SK-N-SH treated with all-trans-retinoic acid at 6 μM for 48 hours (cell line): ENCODE measurements at regions not wholly inside any gene's neighbourhood (a gene's known extent, or its start where the extent isn't known, plus 50 kb on each side); places are given as distances from the start of the nearest gene placed in this dataset.

Source experiments
- ATAC-seq: fragments of 200-7000 bp; cut with Tn5 transposase; 3 replicates; pipeline ENCODE4 v1.9.1; 2020; ENCODE audit warnings: mild to moderate bottlenecking, moderate library complexity
- ARNTL ChIP-seq: fragments of 450-650 bp; formaldehyde crosslinking; IDR thresholded peaks from 2 replicates; pipeline ENCODE4 v1.5.0; 2020; ENCODE audit warnings: low read depth, mild to moderate bottlenecking, moderate library complexity, borderline replicate concordance
- BACH2 ChIP-seq: fragments of 250-450 bp; sonication (Bioruptor Pico); IDR thresholded peaks from 2 replicates; pipeline ENCODE4 v1.9.0; 2021; ENCODE audit warnings: mild to moderate bottlenecking, borderline replicate concordance
- CSDC2 ChIP-seq: fragments of 250-450 bp; sonication (Bioruptor Pico); IDR thresholded peaks from 2 replicates; pipeline ENCODE4 v1.5.0; 2020; ENCODE audit warnings: mild to moderate bottlenecking, moderate library complexity
- ESRRG ChIP-seq: fragments of 250-450 bp; sonication (Bioruptor Pico); IDR thresholded peaks from 2 replicates; pipeline ENCODE4 v1.6.1; 2021; ENCODE audit warnings: mild to moderate bottlenecking
- GLIS3 ChIP-seq: fragments of 250-450 bp; sonication (Bioruptor Pico); IDR thresholded peaks from 2 replicates; pipeline ENCODE4 v1.5.0; 2020; ENCODE audit warnings: mild to moderate bottlenecking, moderate library complexity
- ISL1 ChIP-seq: fragments of 250-450 bp; sonication (Bioruptor Pico); IDR thresholded peaks from 2 replicates; pipeline ENCODE4 v2.1.2; 2022; ENCODE audit warnings: mild to moderate bottlenecking, moderate library complexity
- PPARA ChIP-seq: fragments of 250-450 bp; sonication (Bioruptor Pico); IDR thresholded peaks from 2 replicates; pipeline ENCODE4 v1.5.0; 2020; ENCODE audit warnings: mild to moderate bottlenecking, borderline replicate concordance
- RARB ChIP-seq: fragments of 250-450 bp; sonication (Bioruptor Pico); IDR thresholded peaks from 2 replicates; pipeline ENCODE4 v1.8.0; 2021; ENCODE audit warnings: mild to moderate bottlenecking, moderate library complexity
- SNAI2 ChIP-seq: fragments of 250-450 bp; sonication (Bioruptor Pico); IDR thresholded peaks from 2 replicates; pipeline ENCODE4 v1.5.0; 2020; ENCODE audit warnings: mild to moderate bottlenecking, moderate library complexity
- TCF4 ChIP-seq: fragments of 250-450 bp; sonication (Bioruptor Pico); IDR thresholded peaks from 2 replicates; pipeline ENCODE4 v1.8.0; 2021; ENCODE audit warnings: mild to moderate bottlenecking, moderate library complexity, borderline replicate concordance
- TOX ChIP-seq: fragments of 250-450 bp; sonication (Bioruptor Pico); IDR thresholded peaks from 2 replicates; pipeline ENCODE4 v1.8.0; 2021; ENCODE audit warnings: mild to moderate bottlenecking, moderate library complexity, borderline replicate concordance
- ZFP30 ChIP-seq: fragments of 450-650 bp; formaldehyde crosslinking; IDR thresholded peaks from 2 replicates; pipeline ENCODE4 v1.5.0; 2022; ENCODE audit warnings: mild to moderate bottlenecking, moderate library complexity
- ZNF565 ChIP-seq: fragments of 450-650 bp; formaldehyde crosslinking; conservative IDR thresholded peaks from 2 replicates; pipeline ENCODE4 v1.5.0; 2020; ENCODE audit warnings: low read depth, mild to moderate bottlenecking, moderate library complexity
- ZNF70 ChIP-seq: fragments of 450-650 bp; formaldehyde crosslinking; IDR thresholded peaks from 2 replicates; pipeline ENCODE4 v1.5.0; 2020; ENCODE audit warnings: mild to moderate bottlenecking, moderate library complexity
- ZNF8 ChIP-seq: fragments of 450-650 bp; formaldehyde crosslinking; IDR thresholded peaks from 2 replicates; pipeline ENCODE4 v1.5.0; 2020; ENCODE audit warnings: mild to moderate bottlenecking, moderate library complexity
- TF ChIP-seq, protein P1 (sequence below): fragments of 250-450 bp; sonication (Bioruptor Pico); IDR thresholded peaks from 2 replicates; pipeline ENCODE4 v1.8.0; 2021; ENCODE audit warnings: low read depth, mild to moderate bottlenecking, moderate library complexity, borderline replicate concordance
- TF ChIP-seq, protein P2 (sequence below): fragments of 250-450 bp; sonication (Bioruptor Pico); IDR thresholded peaks from 2 replicates; pipeline ENCODE4 v1.5.0; 2020; ENCODE audit warnings: mild to moderate bottlenecking, moderate library complexity
- TF ChIP-seq, protein P3 (sequence below): fragments of 250-450 bp; sonication (Bioruptor Pico); IDR thresholded peaks from 2 replicates; pipeline ENCODE4 v1.8.0; 2020; ENCODE audit warnings: mild to moderate bottlenecking, moderate library complexity, borderline replicate concordance
- TF ChIP-seq, protein P4 (sequence below): fragments of 250-450 bp; sonication (Bioruptor Pico); IDR thresholded peaks from 2 replicates; pipeline ENCODE4 v1.5.1; 2020; ENCODE audit warnings: low read depth, mild to moderate bottlenecking, moderate library complexity

DNA sequence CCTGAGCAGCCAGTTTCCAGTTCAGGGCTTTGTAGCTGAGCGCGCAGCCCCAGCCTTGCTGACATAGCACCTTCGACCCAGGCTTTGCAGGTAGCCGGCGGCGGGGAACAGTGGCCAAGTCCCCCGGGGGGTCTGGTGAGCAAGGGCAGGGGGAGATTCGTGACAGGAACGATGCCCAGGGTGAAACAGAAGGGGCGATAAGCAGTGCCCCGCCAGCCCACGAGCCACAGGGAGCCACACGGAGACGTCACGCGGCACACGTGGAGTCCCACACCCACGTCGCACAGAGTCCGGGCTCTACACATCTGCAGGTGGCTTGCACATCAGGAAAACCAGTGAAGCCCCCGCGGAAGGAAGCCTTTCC lies 127.2 kb downstream of the SOX1 start:
- ATAC-seq = no peak
- TF ChIP-seq ZFP30 (CRISPR knock-in tag) = no peak
- TF ChIP-seq, protein P1, sequence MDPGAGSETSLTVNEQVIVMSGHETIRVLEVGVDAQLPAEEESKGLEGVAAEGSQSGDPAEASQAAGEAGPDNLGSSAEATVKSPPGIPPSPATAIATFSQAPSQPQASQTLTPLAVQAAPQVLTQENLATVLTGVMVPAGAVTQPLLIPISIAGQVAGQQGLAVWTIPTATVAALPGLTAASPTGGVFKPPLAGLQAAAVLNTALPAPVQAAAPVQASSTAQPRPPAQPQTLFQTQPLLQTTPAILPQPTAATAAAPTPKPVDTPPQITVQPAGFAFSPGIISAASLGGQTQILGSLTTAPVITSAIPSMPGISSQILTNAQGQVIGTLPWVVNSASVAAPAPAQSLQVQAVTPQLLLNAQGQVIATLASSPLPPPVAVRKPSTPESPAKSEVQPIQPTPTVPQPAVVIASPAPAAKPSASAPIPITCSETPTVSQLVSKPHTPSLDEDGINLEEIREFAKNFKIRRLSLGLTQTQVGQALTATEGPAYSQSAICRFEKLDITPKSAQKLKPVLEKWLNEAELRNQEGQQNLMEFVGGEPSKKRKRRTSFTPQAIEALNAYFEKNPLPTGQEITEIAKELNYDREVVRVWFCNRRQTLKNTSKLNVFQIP (CRISPR knock-in tag) = no peak
- no peak for TF ChIP-seq TCF4 (CRISPR knock-in tag)

DNA sequence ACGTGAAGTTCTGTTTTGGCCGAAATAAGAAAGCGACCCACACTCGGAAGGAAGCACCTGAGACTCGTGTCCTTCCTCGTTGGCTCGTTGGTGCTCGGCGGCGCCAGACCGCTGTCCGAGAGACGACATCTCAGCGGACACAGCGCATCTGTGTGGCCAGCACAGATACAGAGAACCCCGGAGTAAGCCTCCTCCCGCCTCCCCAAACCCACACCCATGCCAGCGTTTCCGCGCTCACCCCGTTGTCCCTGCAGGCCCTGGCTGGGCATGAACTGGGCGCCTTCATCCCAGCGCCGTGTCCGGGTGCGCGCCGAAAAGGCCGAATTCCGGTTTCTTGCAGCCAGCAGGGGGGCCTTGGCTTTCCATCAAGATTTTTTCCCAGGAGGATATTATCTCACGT lies 127.6 kb downstream of the SOX1 start:
- ATAC-seq = no peak

DNA sequence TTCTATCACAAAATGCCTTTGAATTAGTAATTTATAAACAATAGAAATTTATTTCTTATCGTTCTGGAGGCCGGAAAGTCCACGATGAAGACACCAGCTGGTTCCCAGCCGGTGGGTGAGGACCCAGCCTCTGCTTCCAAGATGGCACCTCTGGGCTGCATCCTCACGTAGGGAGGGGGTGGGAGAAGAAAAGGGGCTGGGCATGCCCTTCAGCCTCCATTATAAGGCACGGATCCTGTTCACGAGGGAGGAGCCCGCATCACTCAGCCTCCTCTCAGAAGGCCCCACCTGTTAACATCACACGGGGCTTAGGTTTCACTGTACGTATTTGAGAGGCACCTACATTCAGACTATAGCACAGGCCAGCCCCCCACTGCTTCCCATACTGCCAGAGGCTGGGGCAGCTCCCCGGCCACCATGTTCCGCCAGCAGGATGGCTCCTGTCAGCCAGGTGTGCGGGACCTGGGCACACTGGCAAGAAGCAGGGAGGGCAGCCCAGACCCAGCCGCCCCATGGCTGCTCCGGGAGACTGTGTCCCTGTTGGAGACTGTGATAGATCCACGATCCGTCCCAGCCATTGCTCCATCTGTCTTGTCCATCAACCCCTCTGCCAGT lies 131.6 kb downstream of the SOX1 start:
- TF ChIP-seq ZNF565 (CRISPR knock-in tag) (no peak), PPARA (CRISPR knock-in tag) (no peak), TOX (CRISPR knock-in tag) (no peak), ARNTL (CRISPR knock-in tag) (no peak), CSDC2 (CRISPR knock-in tag) (no peak)

More for the DNA sequence above, 127.6 kb downstream of the SOX1 start:
- TF ChIP-seq CSDC2 (CRISPR knock-in tag) = no peak
- TF ChIP-seq, protein P2, sequence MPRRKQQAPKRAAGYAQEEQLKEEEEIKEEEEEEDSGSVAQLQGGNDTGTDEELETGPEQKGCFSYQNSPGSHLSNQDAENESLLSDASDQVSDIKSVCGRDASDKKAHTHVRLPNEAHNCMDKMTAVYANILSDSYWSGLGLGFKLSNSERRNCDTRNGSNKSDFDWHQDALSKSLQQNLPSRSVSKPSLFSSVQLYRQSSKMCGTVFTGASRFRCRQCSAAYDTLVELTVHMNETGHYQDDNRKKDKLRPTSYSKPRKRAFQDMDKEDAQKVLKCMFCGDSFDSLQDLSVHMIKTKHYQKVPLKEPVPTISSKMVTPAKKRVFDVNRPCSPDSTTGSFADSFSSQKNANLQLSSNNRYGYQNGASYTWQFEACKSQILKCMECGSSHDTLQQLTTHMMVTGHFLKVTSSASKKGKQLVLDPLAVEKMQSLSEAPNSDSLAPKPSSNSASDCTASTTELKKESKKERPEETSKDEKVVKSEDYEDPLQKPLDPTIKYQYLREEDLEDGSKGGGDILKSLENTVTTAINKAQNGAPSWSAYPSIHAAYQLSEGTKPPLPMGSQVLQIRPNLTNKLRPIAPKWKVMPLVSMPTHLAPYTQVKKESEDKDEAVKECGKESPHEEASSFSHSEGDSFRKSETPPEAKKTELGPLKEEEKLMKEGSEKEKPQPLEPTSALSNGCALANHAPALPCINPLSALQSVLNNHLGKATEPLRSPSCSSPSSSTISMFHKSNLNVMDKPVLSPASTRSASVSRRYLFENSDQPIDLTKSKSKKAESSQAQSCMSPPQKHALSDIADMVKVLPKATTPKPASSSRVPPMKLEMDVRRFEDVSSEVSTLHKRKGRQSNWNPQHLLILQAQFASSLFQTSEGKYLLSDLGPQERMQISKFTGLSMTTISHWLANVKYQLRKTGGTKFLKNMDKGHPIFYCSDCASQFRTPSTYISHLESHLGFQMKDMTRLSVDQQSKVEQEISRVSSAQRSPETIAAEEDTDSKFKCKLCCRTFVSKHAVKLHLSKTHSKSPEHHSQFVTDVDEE (CRISPR knock-in tag) = no peak
- TF ChIP-seq, protein P3, sequence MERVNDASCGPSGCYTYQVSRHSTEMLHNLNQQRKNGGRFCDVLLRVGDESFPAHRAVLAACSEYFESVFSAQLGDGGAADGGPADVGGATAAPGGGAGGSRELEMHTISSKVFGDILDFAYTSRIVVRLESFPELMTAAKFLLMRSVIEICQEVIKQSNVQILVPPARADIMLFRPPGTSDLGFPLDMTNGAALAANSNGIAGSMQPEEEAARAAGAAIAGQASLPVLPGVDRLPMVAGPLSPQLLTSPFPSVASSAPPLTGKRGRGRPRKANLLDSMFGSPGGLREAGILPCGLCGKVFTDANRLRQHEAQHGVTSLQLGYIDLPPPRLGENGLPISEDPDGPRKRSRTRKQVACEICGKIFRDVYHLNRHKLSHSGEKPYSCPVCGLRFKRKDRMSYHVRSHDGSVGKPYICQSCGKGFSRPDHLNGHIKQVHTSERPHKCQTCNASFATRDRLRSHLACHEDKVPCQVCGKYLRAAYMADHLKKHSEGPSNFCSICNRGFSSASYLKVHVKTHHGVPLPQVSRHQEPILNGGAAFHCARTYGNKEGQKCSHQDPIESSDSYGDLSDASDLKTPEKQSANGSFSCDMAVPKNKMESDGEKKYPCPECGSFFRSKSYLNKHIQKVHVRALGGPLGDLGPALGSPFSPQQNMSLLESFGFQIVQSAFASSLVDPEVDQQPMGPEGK (CRISPR knock-in tag) = no peak
- no peak for TF ChIP-seq RARB (CRISPR knock-in tag)
- no peak for TF ChIP-seq GLIS3 (CRISPR knock-in tag)
- no peak for TF ChIP-seq ARNTL (CRISPR knock-in tag)
- TF ChIP-seq TCF4 (CRISPR knock-in tag) = no peak
- TF ChIP-seq ISL1 (CRISPR knock-in tag) = no peak
- TF ChIP-seq TOX (CRISPR knock-in tag) = no peak
- no peak for TF ChIP-seq ZFP30 (CRISPR knock-in tag)
- no peak for TF ChIP-seq PPARA (CRISPR knock-in tag)
- TF ChIP-seq SNAI2 (CRISPR knock-in tag) = no peak
- no peak for TF ChIP-seq ZNF70
- TF ChIP-seq, protein P1 (CRISPR knock-in tag) = no peak
- TF ChIP-seq ZNF565 (CRISPR knock-in tag) = no peak
- TF ChIP-seq ESRRG (CRISPR knock-in tag) = no peak
- TF ChIP-seq ZNF8 (CRISPR knock-in tag) = no peak

DNA sequence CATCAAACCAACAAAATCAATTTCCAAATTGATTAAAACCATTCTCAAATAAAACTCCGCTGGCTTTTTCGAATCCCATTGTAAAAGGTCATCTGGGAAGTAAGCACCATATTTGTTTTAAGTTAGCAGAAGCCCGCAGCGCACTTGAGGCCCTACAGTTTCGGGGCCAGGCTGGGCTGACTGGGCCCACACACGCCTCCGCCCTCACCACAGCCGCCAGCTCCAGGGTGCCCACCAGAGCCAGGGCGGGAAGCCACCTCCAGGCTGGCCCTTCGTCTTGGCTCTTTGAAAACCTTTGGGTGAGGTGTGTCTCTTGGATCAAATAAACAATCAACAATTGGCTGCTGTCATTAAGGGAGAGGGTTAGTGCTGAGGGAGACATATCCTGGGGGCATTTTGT lies 133.3 kb downstream of the SOX1 start:
- TF ChIP-seq ZFP30 (CRISPR knock-in tag) (no peak), BACH2 (CRISPR knock-in tag) (no peak), SNAI2 (CRISPR knock-in tag) (no peak), ESRRG (CRISPR knock-in tag) (no peak), ZNF70 (no peak)
- TF ChIP-seq, protein P4, sequence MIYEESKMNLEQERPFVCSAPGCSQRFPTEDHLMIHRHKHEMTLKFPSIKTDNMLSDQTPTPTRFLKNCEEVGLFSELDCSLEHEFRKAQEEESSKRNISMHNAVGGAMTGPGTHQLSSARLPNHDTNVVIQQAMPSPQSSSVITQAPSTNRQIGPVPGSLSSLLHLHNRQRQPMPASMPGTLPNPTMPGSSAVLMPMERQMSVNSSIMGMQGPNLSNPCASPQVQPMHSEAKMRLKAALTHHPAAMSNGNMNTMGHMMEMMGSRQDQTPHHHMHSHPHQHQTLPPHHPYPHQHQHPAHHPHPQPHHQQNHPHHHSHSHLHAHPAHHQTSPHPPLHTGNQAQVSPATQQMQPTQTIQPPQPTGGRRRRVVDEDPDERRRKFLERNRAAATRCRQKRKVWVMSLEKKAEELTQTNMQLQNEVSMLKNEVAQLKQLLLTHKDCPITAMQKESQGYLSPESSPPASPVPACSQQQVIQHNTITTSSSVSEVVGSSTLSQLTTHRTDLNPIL (CRISPR knock-in tag) = no peak
- TF ChIP-seq, all 23 proteins: peak for 0
- ATAC-seq = no peak

More for the DNA sequence above, 131.6 kb downstream of the SOX1 start:
- no peak for ATAC-seq
